Fibroblast of skin of back (primary cell): ENCODE measurements at regions not wholly inside any gene's neighbourhood (a gene's known extent, or its start where the extent isn't known, plus 50 kb on each side); places are given as distances from the start of the nearest gene placed in this dataset.
"Not testable (repeated sequence)": the region's sequence is repeated elsewhere in the genome, so short reads cannot be mapped to it uniquely, and the experiment has no call there.

Source experiments
- DNase-seq: peaks from one replicate; pipeline ENCODE4 v3.0.0-alpha.2; 2013

GRCh38 chr6:168192901-168193815 lies 114.1 kb upstream of the FRMD1 start:
- DNase-seq: no peak

- DNase-seq: no peak
These were observed 113.3 kb upstream of the FRMD1 start for GRCh38 chr6:168192195-168192900.

- DNase-seq: no peak
These were observed 111.8 kb upstream of the FRMD1 start for GRCh38 chr6:168190646-168191443.

- no peak for DNase-seq
These were observed 111.0 kb upstream of the FRMD1 start for GRCh38 chr6:168190014-168190405.

- DNase-seq: no peak
These were observed 110.4 kb upstream of the FRMD1 start for GRCh38 chr6:168189200-168190013.

- DNase-seq: no peak
These were observed 109.6 kb upstream of the FRMD1 start for GRCh38 chr6:168188369-168189199.

GRCh38 chr6:168186438-168186837 lies 107.4 kb upstream of the FRMD1 start:
- DNase-seq: no peak

GRCh38 chr6:168186018-168186417 lies 107.0 kb upstream of the FRMD1 start:
- DNase-seq: not testable (repeated sequence)

- DNase-seq: no peak
These were observed 105.7 kb upstream of the FRMD1 start for GRCh38 chr6:168184701-168185100.

- DNase-seq: no peak
These were observed 104.6 kb upstream of the FRMD1 start for GRCh38 chr6:168183613-168183970.

GRCh38 chr6:168182908-168183612 lies 104.0 kb upstream of the FRMD1 start:
- DNase-seq: no peak

GRCh38 chr6:168182366-168182765 lies 103.4 kb upstream of the FRMD1 start:
- no peak for DNase-seq

- DNase-seq: no peak
These were observed 102.9 kb upstream of the FRMD1 start for GRCh38 chr6:168181876-168182275.

GRCh38 chr6:168181316-168181715 lies 102.3 kb upstream of the FRMD1 start:
- DNase-seq: no peak

GRCh38 chr6:168180548-168181011 lies 101.6 kb upstream of the FRMD1 start:
- no peak for DNase-seq

GRCh38 chr6:168179702-168180382 lies 100.8 kb upstream of the FRMD1 start:
- DNase-seq: no peak

GRCh38 chr6:168179133-168179532 lies 100.1 kb upstream of the FRMD1 start:
- no peak for DNase-seq

GRCh38 chr6:168177103-168177891 lies 98.3 kb upstream of the FRMD1 start:
- no peak for DNase-seq
